H9 (cell line): ENCODE measurements at regions not wholly inside any gene's neighbourhood (a gene's known extent, or its start where the extent isn't known, plus 50 kb on each side); places are given as distances from the start of the nearest gene placed in this dataset.
"Not testable (repeated sequence)": the region's sequence is repeated elsewhere in the genome, so short reads cannot be mapped to it uniquely, and the experiment has no call there.

Source experiments
- DNase-seq: peaks from one replicate; pipeline ENCODE4 v3.0.0-alpha.2; 2017
- H2AFZ ChIP-seq: one replicate; pipeline ENCODE4 v1.6.1; 2013; ENCODE audit warnings: mild to moderate bottlenecking, low read length, control low read depth, moderate library complexity
- H2AK5ac ChIP-seq: 2 replicates; pipeline ENCODE4 v1.6.1; 2013; ENCODE audit warnings: low read length, control low read depth, mixed read lengths; ENCODE audit not compliant: insufficient read length
- H2BK120ac ChIP-seq: one replicate; pipeline ENCODE4 v1.6.1; 2013; ENCODE audit warnings: low read depth, mild to moderate bottlenecking, low read length, control low read depth, inconsistent platforms; ENCODE audit not compliant: poor library complexity, severe bottlenecking
- H2BK12ac ChIP-seq: 2 replicates; pipeline ENCODE4 v1.6.1; 2013; ENCODE audit warnings: low read length, control low read depth, mixed read lengths, low read depth; ENCODE audit not compliant: insufficient read length
- H2BK15ac ChIP-seq: 2 replicates; pipeline ENCODE4 v1.6.1; 2013; ENCODE audit warnings: low read depth, low read length, control low read depth
- H2BK20ac ChIP-seq: one replicate; pipeline ENCODE4 v1.6.1; 2013; ENCODE audit warnings: low read depth, mild to moderate bottlenecking, low read length, control low read depth, inconsistent platforms; ENCODE audit not compliant: poor library complexity, severe bottlenecking
- H2BK5ac ChIP-seq: 2 replicates; pipeline ENCODE4 v1.6.1; 2013; ENCODE audit warnings: low read length, control low read depth, mixed read lengths; ENCODE audit not compliant: insufficient read length
- H3K14ac ChIP-seq: 2 replicates; pipeline ENCODE4 v1.6.1; 2013; ENCODE audit warnings: low read length, control low read depth; ENCODE audit not compliant: insufficient read depth
- H3K18ac ChIP-seq: 2 replicates; pipeline ENCODE4 v1.6.1; 2013; ENCODE audit warnings: low read depth, mild to moderate bottlenecking, mixed read lengths, low read length, control low read depth; ENCODE audit not compliant: insufficient read length
- H3K23ac ChIP-seq: 2 replicates; pipeline ENCODE4 v1.6.1; 2013; ENCODE audit warnings: low read length, control low read depth, mixed read lengths, low read depth; ENCODE audit not compliant: insufficient read length
- H3K23me2 ChIP-seq: 2 replicates; pipeline ENCODE4 v1.6.1; 2013; ENCODE audit warnings: low read depth, mild to moderate bottlenecking, mixed read lengths, low read length, control low read depth; ENCODE audit not compliant: insufficient read length, poor library complexity, severe bottlenecking
- H3K27ac ChIP-seq: 2 replicates; pipeline ENCODE4 v1.5.1; 2013; ENCODE audit warnings: low read length, control low read depth, mixed read lengths, low read depth; ENCODE audit not compliant: insufficient read length
- H3K27me3 ChIP-seq: 2 replicates; pipeline ENCODE4 v1.6.1; 2013; ENCODE audit warnings: low read length, control low read depth, inconsistent platforms; ENCODE audit not compliant: insufficient read depth
- H3K4ac ChIP-seq: 2 replicates; pipeline ENCODE4 v1.6.1; 2013; ENCODE audit warnings: low read depth, mild to moderate bottlenecking, control low read depth, inconsistent platforms, low read length, moderate library complexity
- H3K4me1 ChIP-seq: 2 replicates; pipeline ENCODE4 v1.6.1; 2013; ENCODE audit warnings: low read length, control low read depth, inconsistent platforms; ENCODE audit not compliant: insufficient read depth
- H3K4me2 ChIP-seq: 2 replicates; pipeline ENCODE4 v1.6.1; 2013; ENCODE audit warnings: low read length, control low read depth, mixed read lengths; ENCODE audit not compliant: insufficient read length, insufficient read depth
- H3K56ac ChIP-seq: 2 replicates; pipeline ENCODE4 v1.6.1; 2013; ENCODE audit warnings: low read depth, mild to moderate bottlenecking, mixed read lengths, low read length, control low read depth; ENCODE audit not compliant: insufficient read length
- H3K79me1 ChIP-seq: 2 replicates; pipeline ENCODE4 v1.6.1; 2013; ENCODE audit warnings: low read depth, mild to moderate bottlenecking, moderate library complexity, low read length, control low read depth, inconsistent platforms; ENCODE audit not compliant: insufficient read depth, poor library complexity, severe bottlenecking
- H3K79me2 ChIP-seq: 2 replicates; pipeline ENCODE4 v1.6.1; 2013; ENCODE audit warnings: low read length, control low read depth, inconsistent platforms; ENCODE audit not compliant: insufficient read depth
- H3K9ac ChIP-seq: 2 replicates; pipeline ENCODE4 v1.6.1; 2013; ENCODE audit warnings: low read length, control low read depth, mixed read lengths; ENCODE audit not compliant: insufficient read length; ENCODE audit errors: extremely low read depth
- H3K9me3 ChIP-seq: one replicate; pipeline ENCODE4 v1.6.1; 2013; ENCODE audit warnings: low read depth, low read length, inconsistent platforms; ENCODE audit not compliant: control insufficient read depth
- H3T11ph ChIP-seq: one replicate; pipeline ENCODE4 v1.6.1; 2013; ENCODE audit warnings: mild to moderate bottlenecking, low read length, control low read depth, inconsistent platforms
- H4K20me1 ChIP-seq: one replicate; pipeline ENCODE4 v1.6.1; 2013; ENCODE audit not compliant: control insufficient read depth, insufficient read length, insufficient read depth
- H4K5ac ChIP-seq: 2 replicates; pipeline ENCODE4 v1.6.1; 2013; ENCODE audit warnings: low read depth, mild to moderate bottlenecking, mixed read lengths, low read length, control low read depth; ENCODE audit not compliant: insufficient read length
- H4K8ac ChIP-seq: replicated peaks from 2 replicates; pipeline ENCODE4 v1.6.1; 2013; ENCODE audit warnings: low read length, control low read depth, mixed read lengths, low read depth; ENCODE audit not compliant: insufficient read length
- H4K91ac ChIP-seq: 2 replicates; pipeline ENCODE4 v1.6.1; 2013; ENCODE audit warnings: low read depth, mild to moderate bottlenecking, moderate library complexity, mixed read lengths, low read length, control low read depth; ENCODE audit not compliant: insufficient read length
- H3K27ac Mint-ChIP-seq, 3 experiments: 2 replicates in 2 of 3; 3 replicates in 1 of 3; pipeline ENCODE4 v1.8.0; 2020 to 2021; ENCODE audit warnings: mixed read lengths in 3 of 3, mild to moderate bottlenecking in 1 of 3, moderate library complexity in 1 of 3
- H3K27me3 Mint-ChIP-seq: 2 replicates; pipeline ENCODE4 v1.8.0; 2021; ENCODE audit warnings: low read depth, mild to moderate bottlenecking, moderate library complexity, mixed read lengths
- H3K36me3 Mint-ChIP-seq, 3 experiments: 2 replicates in 2 of 3; 3 replicates in 1 of 3; pipeline ENCODE4 v1.8.0; 2020 to 2021; ENCODE audit warnings: low read depth in 3 of 3, mixed read lengths in 3 of 3; ENCODE audit not compliant: insufficient read depth in 1 of 3
- H3K4me1 Mint-ChIP-seq, 2 experiments: 2 replicates each; pipeline ENCODE4 v1.8.0; 2020; ENCODE audit warnings: mixed read lengths in 2 of 2
- H3K4me3 Mint-ChIP-seq, 2 experiments: 2 replicates in 1 of 2; 3 replicates in 1 of 2; pipeline ENCODE4 v1.8.0; 2020 to 2021; ENCODE audit warnings: mild to moderate bottlenecking in 2 of 2, mixed read lengths in 2 of 2, moderate library complexity in 1 of 2
- H3K9me3 Mint-ChIP-seq, 2 experiments: 2 replicates in 1 of 2; 3 replicates in 1 of 2; pipeline ENCODE4 v1.8.0; 2020; ENCODE audit warnings: mild to moderate bottlenecking in 2 of 2, mixed read lengths in 2 of 2, moderate library complexity in 1 of 2
- WGBS: extraction: QIAGEN DNeasy Blood & Tissue Kit; methylation state at CpG from one replicate; pipeline ENCODE4 v1.1.7; 2013; ENCODE audit warnings: missing lambda C conversion rate, low lambda C conversion rate, mixed read lengths; ENCODE audit not compliant: insufficient read length; ENCODE audit errors: extremely low coverage; 5-methylcytosine and 5-hydroxymethylcytosine counted together

- H4K5ac ChIP-seq, H3K9ac ChIP-seq, H3K23ac ChIP-seq, H3K23me2 ChIP-seq, H3K79me2 ChIP-seq, H2BK15ac ChIP-seq, H2BK120ac ChIP-seq, H2BK12ac ChIP-seq, H3K4me2 ChIP-seq, H3K56ac ChIP-seq, H3K4me1 ChIP-seq, H3K36me3 Mint-ChIP-seq, H3T11ph ChIP-seq, H4K20me1 ChIP-seq, H2BK20ac ChIP-seq, DNase-seq, H3K27ac ChIP-seq, H3K9me3 ChIP-seq, H3K79me1 ChIP-seq, H2AK5ac ChIP-seq, H4K8ac ChIP-seq, H3K4me3 Mint-ChIP-seq, H3K27me3 Mint-ChIP-seq, H3K27ac Mint-ChIP-seq, H3K14ac ChIP-seq, H2AFZ ChIP-seq, H3K18ac ChIP-seq, H4K91ac ChIP-seq, H3K4me1 Mint-ChIP-seq, H3K4ac ChIP-seq, H2BK5ac ChIP-seq, H3K27me3 ChIP-seq: not testable (repeated sequence)
- WGBS: no CpG with 5 or more reads among the region's 9 CpGs
- H3K9me3 Mint-ChIP-seq: peaks cover 42 to 57% of the 10 kb centered on the region in 2 experiments
Observed at GRCh38 chr2:91773810-91774209, 3082.3 kb downstream of the RPIA start.

- H3K27me3 Mint-ChIP-seq, H2BK20ac ChIP-seq, H3K79me2 ChIP-seq, H3K27ac ChIP-seq, H3K14ac ChIP-seq, DNase-seq, H2AK5ac ChIP-seq, H2AFZ ChIP-seq, H3K79me1 ChIP-seq, H2BK120ac ChIP-seq, H3K9ac ChIP-seq, H3K9me3 ChIP-seq, H3K18ac ChIP-seq, H3K4me1 Mint-ChIP-seq, H3K23ac ChIP-seq, H2BK15ac ChIP-seq, H4K5ac ChIP-seq, H3K27me3 ChIP-seq, H3K4me3 Mint-ChIP-seq, H2BK5ac ChIP-seq, H3K4ac ChIP-seq, H4K20me1 ChIP-seq, H3K56ac ChIP-seq, H3K4me1 ChIP-seq, H3K36me3 Mint-ChIP-seq, H4K8ac ChIP-seq, H3K27ac Mint-ChIP-seq, H3T11ph ChIP-seq, H3K4me2 ChIP-seq, H2BK12ac ChIP-seq, H3K23me2 ChIP-seq, H4K91ac ChIP-seq: not testable (repeated sequence)
- H3K9me3 Mint-ChIP-seq: peaks cover 48 to 60% of the 10 kb centered on the region in 2 experiments
- WGBS: no CpG with 5 or more reads among the region's 4 CpGs
Observed at GRCh38 chr2:91775193-91775592, 3083.7 kb downstream of the RPIA start.
